ENCODE measurements at regions not wholly inside any gene's neighbourhood (a gene's known extent, or its start where the extent isn't known, plus 50 kb on each side); places are given as distances from the start of the nearest gene placed in this dataset.
"Not testable (repeated sequence)": the region's sequence is repeated elsewhere in the genome, so short reads cannot be mapped to it uniquely, and the experiment has no call there.

DNA sequence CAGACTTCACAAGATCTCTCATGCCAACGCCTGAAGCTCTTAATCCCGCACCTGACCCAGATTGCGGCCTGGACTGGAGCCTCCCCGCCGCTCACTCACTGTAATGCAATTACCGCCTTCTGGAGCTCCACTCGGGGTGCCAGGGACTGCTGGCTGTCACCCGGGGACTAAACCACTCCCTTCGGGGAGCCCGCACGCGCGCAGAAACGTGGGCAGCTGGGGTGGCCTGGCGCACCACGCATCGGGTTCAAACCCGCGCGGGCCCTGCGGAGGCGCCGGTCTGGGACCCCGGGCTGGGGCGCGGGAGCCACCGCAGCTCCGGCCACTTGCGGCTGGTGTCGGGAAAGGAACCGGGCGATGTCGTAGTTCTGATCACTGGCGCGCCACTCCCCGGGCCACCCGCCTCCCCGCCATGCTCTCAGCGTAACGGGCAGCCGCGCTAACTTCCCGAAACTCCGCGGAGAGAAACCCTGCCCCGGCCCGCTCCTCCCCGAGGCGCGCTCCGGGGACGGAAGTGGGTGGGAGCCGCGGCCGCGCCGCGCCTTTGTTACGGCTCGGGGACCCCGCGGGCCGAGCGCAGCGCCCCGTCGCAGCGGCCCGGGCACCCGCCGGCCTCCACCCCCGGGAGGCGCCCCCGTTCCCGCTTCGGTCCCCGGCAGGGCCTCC lies 100.3 kb upstream of the SVIL start:
- DNase-seq (ENCODE audit: low read depth in 4 of 4, low spot score in 2 of 4): no peak

DNA sequence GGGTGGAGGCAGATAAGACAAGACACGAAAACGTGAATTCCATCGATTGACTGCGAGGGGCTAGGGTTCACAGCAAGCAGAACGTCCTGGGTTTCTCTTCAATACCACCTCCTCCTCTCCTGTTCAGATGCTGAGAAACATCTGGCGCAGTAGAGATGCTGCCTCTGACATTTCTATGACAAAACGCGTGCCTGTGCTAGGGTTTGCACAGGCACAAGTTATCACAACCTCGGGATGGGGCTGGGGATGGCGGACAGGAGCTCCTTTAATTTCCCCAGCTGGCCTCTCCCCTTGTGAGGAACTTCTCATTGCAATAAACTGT lies 99.8 kb upstream of the SVIL start:
- no peak for DNase-seq (ENCODE audit: low read depth in 4 of 4, low spot score in 2 of 4)

DNA sequence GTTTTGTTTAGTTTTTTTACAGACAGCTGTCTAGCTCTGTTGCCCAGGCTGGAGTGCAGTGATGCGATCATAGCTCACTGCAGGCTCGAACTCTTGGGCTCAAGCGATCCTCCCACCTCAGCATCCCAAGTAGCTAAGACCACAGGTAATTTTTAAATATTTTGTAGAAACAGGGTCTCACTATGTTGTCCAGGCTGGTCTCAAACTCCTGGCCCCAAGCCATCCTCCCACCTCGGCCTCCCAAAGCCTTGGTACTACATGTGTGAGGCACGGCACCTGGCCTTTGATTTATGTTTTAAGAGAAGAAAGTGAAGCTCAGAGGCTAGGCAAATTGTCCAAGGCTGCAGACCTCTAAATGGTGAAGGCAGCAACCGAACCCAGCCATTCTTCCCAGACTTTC lies 98.6 kb upstream of the SVIL start:
- DNase-seq (ENCODE audit: low read depth in 4 of 4, low spot score in 2 of 4): no peak

DNA sequence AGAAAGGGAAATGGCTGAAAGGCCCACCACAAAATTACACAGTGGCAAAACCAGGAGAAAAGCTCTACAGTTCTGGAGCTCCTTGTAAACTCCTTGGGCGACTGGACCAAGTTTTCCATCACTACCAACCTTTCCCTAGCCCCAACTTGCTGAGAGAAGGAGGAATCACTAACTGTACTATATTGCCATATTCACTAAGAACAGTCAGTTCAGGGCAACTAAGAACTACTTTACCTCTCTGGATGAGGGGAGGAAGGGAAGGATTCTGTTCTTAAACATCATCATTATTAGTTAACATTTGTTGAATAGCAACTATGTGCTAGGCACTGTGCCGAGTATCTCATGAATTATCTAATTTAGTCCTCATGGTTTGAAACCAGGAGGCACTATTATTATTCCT lies 98.1 kb upstream of the SVIL start:
- DNase-seq (ENCODE audit: low read depth in 4 of 4, low spot score in 2 of 4): no peak

DNA sequence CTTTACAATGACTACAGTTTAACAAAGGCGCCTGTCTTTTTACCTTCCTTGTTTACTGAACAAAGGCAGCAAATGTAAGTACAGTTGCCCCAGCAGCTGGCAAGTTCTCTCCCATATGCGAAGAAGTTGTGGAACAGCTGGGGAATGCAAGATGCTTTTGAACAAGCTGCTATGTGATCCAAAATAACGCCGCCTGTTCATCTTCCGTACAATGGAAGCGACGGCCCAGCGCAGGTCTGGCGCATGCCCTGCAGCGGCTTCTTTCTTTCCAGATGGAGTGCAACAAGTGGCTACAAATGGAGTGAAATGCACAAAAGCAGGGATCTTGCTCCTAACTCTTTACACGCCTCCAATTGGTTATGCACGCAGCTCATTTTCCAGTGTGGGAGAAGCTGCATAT lies 97.0 kb upstream of the SVIL start:
- DNase-seq (ENCODE audit: low read depth in 4 of 4, low spot score in 2 of 4): no peak

DNA sequence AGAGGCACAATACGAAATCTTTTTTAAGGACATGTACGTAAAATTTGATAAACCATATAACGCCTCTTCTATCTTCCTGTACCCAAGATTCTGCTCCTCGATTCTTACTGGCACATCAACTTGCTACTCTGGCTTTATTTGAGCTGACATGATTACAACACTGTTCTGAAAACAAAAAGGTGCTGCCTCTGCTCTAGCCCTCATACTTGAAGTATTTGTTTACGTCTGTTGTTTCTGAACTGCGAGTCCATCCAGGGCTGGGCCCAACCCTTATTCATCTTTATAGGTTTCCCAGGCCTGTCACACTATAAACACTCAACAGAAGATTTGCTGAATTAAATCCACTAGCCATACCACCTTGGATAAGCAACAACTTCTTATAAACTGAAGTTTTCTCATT lies 96.2 kb upstream of the SVIL start:
- no peak for DNase-seq (ENCODE audit: low read depth in 4 of 4, low spot score in 2 of 4)

DNA sequence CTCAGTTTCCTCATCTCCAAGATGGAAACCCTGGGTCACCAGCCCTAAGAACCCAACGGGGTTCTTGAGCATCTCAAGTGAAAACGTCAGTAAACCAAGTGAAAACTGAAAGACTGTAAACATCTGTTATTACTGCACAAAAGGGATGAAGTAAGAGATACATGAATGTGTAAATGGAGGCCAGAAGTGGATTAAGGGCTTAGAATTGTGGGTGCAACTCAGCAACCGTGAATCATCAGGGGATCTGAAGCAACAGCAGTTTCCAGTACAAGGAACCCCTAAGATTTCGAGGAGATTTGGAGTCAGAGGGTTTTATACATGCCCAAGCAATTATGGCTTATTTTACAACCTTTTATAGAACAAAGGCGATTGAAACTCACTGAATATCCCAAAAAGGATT lies 95.7 kb upstream of the SVIL start:
- DNase-seq (ENCODE audit: low read depth in 4 of 4, low spot score in 2 of 4): no peak

DNA sequence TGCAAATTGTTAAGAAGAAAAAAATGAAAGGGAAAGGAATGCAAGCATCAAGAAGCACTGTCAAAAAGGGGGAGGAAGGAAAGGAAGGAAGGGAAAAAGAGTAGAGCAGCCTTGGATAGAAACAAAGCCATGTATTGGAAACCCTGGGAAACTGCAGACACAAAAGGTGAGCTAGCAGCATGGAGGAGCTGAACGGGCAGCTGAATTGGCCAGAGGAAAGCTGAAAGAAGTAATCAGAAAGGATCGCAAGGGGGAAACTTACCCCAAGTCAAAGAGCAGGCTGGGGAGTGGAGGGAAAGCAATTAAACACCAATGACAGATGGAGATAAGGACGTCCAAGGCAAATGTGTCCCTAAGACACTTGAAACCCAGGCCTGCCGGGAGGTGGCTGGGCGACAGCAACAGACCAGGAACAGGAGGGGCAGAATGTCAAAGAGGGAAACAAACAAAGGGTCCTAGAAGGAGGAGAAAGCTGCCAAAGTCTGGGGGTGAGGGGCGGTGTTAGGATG lies 93.8 kb upstream of the SVIL start:
- DNase-seq (ENCODE audit: low read depth in 4 of 4, low spot score in 2 of 4): no peak

DNA sequence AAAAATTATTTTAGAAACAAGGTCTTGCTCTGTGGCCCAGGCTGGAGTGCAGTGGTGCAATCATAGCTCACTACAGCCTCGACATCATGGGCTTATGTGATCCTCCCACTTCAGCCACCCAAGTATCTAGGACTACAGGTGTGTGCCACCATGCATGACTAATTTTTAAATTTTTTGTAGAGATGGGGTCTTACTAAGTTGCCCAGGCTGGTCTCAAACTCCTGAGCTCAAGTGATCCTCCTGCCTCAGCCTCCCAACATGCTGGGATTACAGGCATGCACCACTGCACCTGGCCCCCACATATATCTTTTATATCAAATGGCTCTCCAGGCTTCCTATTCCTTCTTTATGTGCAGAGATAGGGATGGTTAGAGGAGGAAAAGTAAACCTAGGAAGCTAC lies 91.2 kb upstream of the SVIL start:
- DNase-seq (ENCODE audit: low read depth in 4 of 4, low spot score in 2 of 4): not testable (repeated sequence)

DNA sequence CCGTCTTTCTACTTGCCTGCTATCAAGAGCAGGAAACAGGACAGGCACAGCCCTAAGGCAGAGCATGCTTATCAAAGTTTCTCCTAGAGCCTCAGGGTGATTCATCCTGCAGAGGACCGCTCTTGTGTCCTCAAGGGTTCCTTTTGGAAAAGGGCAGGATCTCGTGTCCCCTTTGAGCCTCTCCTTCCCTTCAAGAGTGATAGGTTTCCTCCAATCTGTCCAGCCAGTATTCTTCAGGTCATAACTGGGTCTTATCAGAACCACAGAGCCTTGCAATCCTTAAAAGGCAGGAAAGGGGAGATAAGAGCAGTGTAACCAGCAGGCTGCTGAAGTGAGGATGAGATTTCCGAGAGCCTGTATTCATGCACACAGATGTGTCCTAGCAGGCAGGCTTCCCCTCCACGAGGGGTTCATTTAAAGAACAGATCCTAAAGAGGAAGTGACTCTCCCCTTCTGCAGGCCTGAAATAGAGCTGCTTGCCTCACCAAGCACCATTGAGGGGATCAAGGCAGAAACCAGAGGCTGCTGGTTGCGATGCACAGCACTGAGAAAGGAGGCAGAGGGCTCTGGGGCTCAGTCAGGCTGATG lies 90.5 kb upstream of the SVIL start:
- DNase-seq (ENCODE audit: low read depth in 4 of 4, low spot score in 2 of 4): no peak

DNA sequence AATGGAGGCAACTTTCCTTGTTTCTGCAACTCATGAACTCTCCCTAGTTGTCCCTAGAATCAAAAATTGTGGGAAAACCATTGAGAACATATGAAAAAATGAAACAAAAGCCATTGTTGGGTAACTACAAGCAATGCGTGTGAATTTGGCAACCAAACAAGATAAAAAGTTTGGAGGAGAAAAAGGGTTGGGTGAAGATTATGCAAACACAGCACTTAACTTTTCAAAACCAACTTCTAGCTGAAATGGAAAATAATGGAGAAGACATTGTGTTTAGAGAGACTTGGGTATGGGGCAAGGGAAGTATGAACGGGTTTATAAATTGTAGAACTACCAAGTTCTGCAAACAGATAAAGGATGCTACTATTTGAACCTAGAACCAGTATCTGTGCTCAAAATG lies 89.0 kb upstream of the SVIL start:
- DNase-seq (ENCODE audit: low read depth in 4 of 4, low spot score in 2 of 4): no peak

DNA sequence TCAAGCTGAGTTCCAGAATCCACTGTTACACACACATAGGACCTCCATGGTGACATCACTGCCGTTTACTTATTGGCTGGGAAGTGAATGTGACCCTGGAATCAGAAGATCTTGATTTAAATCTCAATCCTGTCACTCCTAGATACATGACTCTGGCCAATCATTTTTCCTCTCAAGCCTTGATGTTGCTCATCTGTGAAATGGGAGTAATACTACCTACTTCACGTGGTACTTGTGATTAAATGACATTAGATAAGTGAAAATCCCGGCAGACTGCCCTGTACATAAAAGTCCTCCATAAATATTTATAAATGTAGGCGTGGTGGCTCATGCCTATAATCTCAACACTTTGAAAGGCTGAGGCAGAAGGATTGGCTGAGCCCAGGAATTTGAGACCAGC lies 88.0 kb upstream of the SVIL start:
- no peak for DNase-seq (ENCODE audit: low read depth in 4 of 4, low spot score in 2 of 4)

DNA sequence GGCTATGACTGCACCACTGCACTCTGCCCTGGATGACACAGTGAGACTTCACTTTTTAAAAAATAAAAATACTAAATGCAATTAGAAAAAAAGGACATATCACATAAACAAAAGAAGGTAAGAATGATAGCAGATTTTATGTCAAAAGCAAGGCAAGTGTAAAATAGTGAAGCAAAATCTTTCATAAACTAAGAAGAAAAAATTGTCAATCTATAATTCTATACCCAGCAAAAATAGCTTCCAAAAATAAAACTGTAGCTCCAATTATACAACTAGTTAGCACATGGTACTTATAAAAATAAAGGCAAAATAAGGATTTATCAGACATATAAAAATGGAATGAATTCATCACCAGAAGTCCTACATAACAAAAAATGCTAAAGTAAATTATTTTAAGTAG lies 85.4 kb upstream of the SVIL start:
- DNase-seq (ENCODE audit: low read depth in 4 of 4, low spot score in 2 of 4): no peak

DNA sequence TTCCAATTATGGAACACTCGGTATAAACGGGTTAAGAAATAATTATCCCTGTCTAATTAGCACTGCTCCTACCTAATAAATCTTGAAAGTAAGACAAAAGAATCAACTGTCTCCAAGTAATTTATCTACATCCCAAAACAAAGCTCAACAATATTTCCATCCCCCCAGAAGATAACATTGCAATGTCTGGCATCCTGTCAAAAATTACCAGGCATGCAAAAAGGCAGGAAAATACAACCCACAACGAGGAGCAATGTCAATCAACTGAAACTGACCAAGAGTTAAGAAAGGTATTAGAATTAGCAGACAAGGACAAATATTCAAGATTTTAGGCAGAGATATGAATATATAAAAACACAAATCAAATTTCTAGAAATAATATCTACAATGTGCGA lies 84.5 kb upstream of the SVIL start:
- DNase-seq (ENCODE audit: low read depth in 4 of 4, low spot score in 2 of 4): no peak

DNA sequence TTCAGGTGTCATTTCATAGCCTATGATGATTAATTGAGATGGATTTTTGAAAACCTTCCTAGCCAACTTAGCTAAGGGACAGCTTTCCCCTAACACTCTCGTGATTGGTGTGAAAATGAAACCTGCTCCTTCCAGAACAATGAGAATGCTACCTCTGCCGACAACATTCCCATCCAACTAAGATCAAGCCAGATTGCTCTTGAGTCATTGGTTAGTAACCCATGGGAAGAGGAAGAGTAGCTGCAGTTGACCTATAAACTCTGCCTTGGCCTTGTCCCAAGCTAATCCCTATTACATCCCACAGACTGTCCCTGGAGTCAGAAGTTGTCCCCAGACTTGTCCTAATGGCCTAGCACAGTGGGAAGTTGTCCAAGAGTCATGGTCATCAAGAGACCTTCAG lies 80.5 kb upstream of the SVIL start:
- DNase-seq (ENCODE audit: low read depth in 4 of 4, low spot score in 2 of 4): no peak

DNA sequence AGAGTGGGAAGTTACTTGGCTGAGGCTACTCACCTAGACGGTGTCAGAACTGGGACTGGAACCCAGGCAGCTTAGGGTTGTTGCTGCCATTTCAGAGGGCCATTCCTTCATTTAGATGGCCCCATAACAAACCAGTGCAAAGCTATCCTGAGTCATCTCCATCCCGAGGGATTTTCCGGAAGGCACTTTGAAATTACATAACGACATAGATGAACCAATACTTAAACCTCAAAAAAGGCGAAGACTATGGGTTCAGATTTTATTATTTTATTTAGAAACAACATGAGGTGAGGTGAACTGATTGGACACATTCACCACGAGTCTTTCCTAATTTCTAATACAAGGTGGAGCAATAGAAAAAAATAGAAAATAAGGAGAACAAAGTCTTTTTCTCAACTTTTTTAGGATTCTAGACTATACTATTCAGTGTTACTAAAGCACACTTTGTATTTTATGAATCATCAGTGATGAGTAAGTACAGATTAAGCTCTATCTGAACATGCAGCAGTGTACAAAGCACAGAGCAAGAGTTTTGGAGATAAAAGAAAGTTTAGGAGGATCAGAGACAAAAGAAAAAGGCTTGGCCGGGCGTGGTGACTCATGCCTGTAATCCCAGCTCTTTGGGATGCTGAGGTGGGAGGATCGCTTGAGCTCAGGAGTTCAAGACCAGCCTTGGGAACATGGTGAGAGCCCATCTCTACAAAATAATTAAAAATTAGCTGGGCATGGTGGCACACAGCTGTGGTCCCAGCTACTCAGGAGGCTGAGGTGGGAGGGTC lies 79.5 kb upstream of the SVIL start:
- DNase-seq (ENCODE audit: low read depth in 4 of 4, low spot score in 2 of 4): no peak

DNA sequence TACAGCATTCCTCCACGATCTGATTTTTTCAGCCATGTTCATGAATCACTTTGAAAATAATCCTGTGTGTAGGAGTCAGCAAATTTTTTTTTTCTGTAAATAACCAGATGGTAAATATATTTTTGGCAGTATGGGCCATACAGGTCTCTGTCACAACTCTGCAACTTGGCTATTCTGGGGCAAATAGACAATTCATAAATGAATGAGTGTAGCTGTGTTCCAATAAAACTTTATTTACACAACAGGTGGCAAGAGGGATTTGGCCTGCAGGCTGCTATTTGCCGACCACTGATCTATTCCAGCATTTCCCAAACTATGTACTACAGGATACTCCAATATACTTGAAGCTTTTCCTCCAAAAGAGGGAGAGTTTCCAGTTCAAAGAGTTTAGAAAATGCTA lies 78.7 kb upstream of the SVIL start:
- DNase-seq (ENCODE audit: low read depth in 4 of 4, low spot score in 2 of 4): no peak

DNA sequence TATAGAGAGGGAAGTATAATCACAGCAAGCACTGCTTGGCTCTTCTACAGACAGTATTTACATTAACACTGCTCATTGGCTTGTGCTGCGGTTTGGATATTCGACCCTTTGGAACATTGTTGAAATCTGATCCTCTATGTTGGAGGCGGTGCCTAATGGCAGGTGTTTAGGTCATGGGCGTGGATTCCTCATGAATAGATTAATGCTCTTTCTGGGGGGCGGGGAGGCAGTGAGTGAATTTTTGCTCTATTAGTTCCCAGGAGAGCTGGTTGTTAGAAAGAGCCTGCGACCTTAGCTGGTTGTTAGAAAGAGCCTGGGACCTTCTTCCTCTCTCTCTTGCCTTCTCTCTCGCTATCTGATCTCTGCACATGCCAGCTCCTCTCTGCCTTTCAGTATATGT lies 77.3 kb upstream of the SVIL start:
- DNase-seq (ENCODE audit: low read depth in 4 of 4, low spot score in 2 of 4): no peak

DNA sequence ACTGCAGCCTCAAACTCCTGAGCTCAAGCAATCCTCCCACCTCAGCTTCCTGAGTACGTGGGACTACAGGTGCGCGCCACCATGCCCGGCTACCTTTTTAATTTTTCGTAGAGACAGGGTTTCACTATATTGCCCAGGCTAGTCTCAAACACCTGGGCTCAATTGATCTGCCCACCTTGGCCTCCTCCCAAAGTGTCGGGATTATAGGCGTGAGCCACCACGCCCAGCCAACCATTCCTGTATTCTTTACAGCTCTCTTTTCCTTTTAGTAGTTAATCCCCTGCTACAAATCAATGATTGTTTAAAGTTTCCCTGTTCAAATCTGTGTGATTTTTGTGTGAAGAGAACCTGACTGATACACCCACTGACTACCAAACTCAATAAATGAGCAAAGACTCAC lies 75.4 kb upstream of the SVIL start:
- DNase-seq (ENCODE audit: low read depth in 4 of 4, low spot score in 2 of 4): no peak

DNA sequence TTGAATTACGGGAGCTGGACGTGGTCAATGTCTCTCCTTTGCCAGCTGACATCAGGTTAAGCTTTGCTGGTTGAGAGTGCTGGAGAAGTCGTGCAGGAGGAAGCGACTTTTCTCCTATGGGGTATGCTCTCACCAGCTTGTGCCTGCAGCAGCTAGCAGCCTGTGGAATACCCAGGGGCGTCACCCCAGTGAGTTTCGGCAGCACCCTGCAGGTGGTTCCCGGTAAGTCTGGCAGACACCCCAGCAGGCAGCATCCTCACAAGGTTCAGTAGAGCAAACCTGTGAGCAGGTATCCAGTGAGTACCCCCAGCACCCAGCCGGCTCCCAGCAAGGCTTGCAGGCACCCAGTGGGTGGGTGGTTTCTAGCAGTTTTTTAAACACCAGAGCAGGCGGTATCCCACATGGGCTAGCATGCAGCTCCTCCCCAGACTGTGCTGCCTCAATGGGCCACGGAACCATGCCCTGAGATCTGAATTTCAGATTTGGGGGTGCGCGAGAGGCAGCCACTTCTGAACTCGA lies 74.8 kb upstream of the SVIL start:
- DNase-seq (ENCODE audit: low read depth in 4 of 4, low spot score in 2 of 4): no peak

DNA sequence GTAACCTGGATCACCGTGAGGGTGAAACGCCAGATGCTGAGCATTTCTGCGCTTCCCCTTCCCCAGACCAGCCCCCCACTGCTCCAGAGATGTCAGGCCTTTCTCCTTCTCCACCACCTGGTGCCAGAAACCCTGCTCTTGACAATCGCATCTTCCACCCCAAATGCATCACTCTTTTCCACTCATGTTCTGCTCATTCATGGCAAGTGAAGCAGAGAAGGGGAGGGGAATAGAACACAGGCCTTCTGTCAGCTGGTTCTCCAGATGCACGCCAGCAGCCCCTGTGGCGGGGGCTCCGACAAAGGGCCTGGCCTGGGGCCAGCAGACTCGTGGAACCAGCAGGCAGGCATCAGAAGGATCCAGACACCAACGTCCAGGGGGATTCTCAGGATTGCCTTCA lies 68.5 kb upstream of the SVIL start:
- DNase-seq (ENCODE audit: low read depth in 4 of 4, low spot score in 2 of 4): no peak
